Nephron progenitor cell (in vitro differentiated cells): ENCODE measurements at regions not wholly inside any gene's neighbourhood (a gene's known extent, or its start where the extent isn't known, plus 50 kb on each side); places are given as distances from the start of the nearest gene placed in this dataset.
A peak's percentile ranks its signal among the peaks of the same experiment; 100 is the strongest.

Source experiments
- DNase-seq: peaks from one replicate; pipeline ENCODE4 v3.0.0; 2021
- H3K27ac Mint-ChIP-seq: 2 replicates; pipeline ENCODE4 v1.8.0; 2021; ENCODE audit warnings: mild to moderate bottlenecking, moderate library complexity, mixed read lengths
- H3K27me3 Mint-ChIP-seq: 2 replicates; pipeline ENCODE4 v1.8.0; 2021; ENCODE audit warnings: mild to moderate bottlenecking, low read depth, mixed read lengths; ENCODE audit not compliant: poor library complexity
- H3K36me3 Mint-ChIP-seq: 2 replicates; pipeline ENCODE4 v1.8.0; 2021; ENCODE audit warnings: low read depth, mixed read lengths
- H3K4me1 Mint-ChIP-seq: 2 replicates; pipeline ENCODE4 v1.8.0; 2021; ENCODE audit warnings: mixed read lengths
- H3K4me3 Mint-ChIP-seq: 2 replicates; pipeline ENCODE4 v1.8.0; 2021; ENCODE audit warnings: mild to moderate bottlenecking, moderate library complexity, mixed read lengths
- H3K9me3 Mint-ChIP-seq: 2 replicates; pipeline ENCODE4 v1.8.0; 2021; ENCODE audit warnings: mild to moderate bottlenecking, moderate library complexity, mixed read lengths
- TF ChIP-seq, protein P1 (sequence below): fragments of 200-600 bp; sonication (generic); IDR thresholded peaks from 2 replicates; pipeline ENCODE4 v1.5.0; 2021; ENCODE audit warnings: antibody characterized with exemption

- TF ChIP-seq, protein P1, sequence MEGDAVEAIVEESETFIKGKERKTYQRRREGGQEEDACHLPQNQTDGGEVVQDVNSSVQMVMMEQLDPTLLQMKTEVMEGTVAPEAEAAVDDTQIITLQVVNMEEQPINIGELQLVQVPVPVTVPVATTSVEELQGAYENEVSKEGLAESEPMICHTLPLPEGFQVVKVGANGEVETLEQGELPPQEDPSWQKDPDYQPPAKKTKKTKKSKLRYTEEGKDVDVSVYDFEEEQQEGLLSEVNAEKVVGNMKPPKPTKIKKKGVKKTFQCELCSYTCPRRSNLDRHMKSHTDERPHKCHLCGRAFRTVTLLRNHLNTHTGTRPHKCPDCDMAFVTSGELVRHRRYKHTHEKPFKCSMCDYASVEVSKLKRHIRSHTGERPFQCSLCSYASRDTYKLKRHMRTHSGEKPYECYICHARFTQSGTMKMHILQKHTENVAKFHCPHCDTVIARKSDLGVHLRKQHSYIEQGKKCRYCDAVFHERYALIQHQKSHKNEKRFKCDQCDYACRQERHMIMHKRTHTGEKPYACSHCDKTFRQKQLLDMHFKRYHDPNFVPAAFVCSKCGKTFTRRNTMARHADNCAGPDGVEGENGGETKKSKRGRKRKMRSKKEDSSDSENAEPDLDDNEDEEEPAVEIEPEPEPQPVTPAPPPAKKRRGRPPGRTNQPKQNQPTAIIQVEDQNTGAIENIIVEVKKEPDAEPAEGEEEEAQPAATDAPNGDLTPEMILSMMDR: no peak
- H3K4me1 Mint-ChIP-seq: peaks cover 92% of the 10 kb centered on the region
- peak; percentile 19 for DNase-seq
Measured at GRCh38 chr12:4197922-4198763, 75.4 kb upstream of the CCND2 start.

GRCh38 chr12:4196805-4197420 is 76.6 kb upstream of the CCND2 start:
- H3K27me3 Mint-ChIP-seq: peaks cover 8% of the 10 kb centered on the region
- no peak overlapping the region for H3K4me3 Mint-ChIP-seq
- no peak for DNase-seq
- peaks cover 89% of the 10 kb centered on the region for H3K4me1 Mint-ChIP-seq
- no peak overlapping the region for H3K27ac Mint-ChIP-seq
- TF ChIP-seq, protein P1: no peak
- H3K9me3 Mint-ChIP-seq: no peaks in the 10 kb centered on the region
- no peaks in the 10 kb centered on the region for H3K36me3 Mint-ChIP-seq

More at GRCh38 chr12:4197922-4198763, 75.4 kb upstream of the CCND2 start:
- Mint-ChIP-seq H3K9me3 (no peaks in the 10 kb centered on the region), H3K27ac (peak overlapping the region; percentile 22), H3K4me3 (no peak overlapping the region), H3K27me3 (peaks cover 8% of the 10 kb centered on the region), H3K36me3 (no peaks in the 10 kb centered on the region)

- TF ChIP-seq, protein P1: no peak
- DNase-seq: no peak
- no peak overlapping the region for H3K27ac Mint-ChIP-seq
- H3K4me3 Mint-ChIP-seq: no peak overlapping the region
- peaks cover 82% of the 10 kb centered on the region for H3K4me1 Mint-ChIP-seq
- no peaks in the 10 kb centered on the region for H3K36me3 Mint-ChIP-seq
- H3K9me3 Mint-ChIP-seq: no peaks in the 10 kb centered on the region
- H3K27me3 Mint-ChIP-seq: peaks cover 8% of the 10 kb centered on the region
Measured at GRCh38 chr12:4194668-4195067, 78.9 kb upstream of the CCND2 start.

GRCh38 chr12:4193821-4194220 is 79.7 kb upstream of the CCND2 start:
- Mint-ChIP-seq H3K4me3 (no peak overlapping the region), H3K27me3 (peaks cover 8% of the 10 kb centered on the region), H3K4me1 (peaks cover 73% of the 10 kb centered on the region), H3K27ac (no peak overlapping the region), H3K9me3 (no peaks in the 10 kb centered on the region), H3K36me3 (no peaks in the 10 kb centered on the region)
- DNase-seq: no peak
- TF ChIP-seq, protein P1: no peak

DNA sequence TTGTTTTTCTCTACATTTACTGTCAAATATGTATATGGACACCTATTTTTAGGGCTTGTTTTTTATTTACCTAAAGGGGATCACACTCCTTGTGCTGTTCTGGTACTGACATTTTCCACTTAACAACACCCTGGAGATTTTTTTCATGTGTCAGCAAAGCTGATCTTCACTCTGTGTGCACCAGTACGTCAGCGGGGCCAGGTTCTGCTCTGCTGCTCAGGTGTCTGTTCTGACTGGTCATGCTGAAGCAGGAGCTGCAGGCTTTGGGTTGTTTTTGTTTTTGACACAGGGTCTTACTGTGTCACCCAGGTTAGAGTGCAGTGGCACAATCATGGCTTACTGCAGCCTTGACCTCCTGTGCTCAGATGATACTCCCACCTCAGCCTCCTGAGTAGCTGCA is 81.9 kb upstream of the CCND2 start:
- Mint-ChIP-seq H3K36me3 (no peaks in the 10 kb centered on the region), H3K4me1 (peaks cover 52% of the 10 kb centered on the region), H3K4me3 (no peak overlapping the region), H3K27ac (no peak overlapping the region), H3K9me3 (no peaks in the 10 kb centered on the region), H3K27me3 (peaks cover 8% of the 10 kb centered on the region)
- TF ChIP-seq, protein P1: no peak
- peak; percentile 20 for DNase-seq
